Fibroblast of skin of right quadriceps (primary cell): ENCODE measurements at regions not wholly inside any gene's neighbourhood (a gene's known extent, or its start where the extent isn't known, plus 50 kb on each side); places are given as distances from the start of the nearest gene placed in this dataset.

Source experiments
- DNase-seq: peaks from one replicate; pipeline ENCODE4 v3.0.0-alpha.2; 2013

DNA sequence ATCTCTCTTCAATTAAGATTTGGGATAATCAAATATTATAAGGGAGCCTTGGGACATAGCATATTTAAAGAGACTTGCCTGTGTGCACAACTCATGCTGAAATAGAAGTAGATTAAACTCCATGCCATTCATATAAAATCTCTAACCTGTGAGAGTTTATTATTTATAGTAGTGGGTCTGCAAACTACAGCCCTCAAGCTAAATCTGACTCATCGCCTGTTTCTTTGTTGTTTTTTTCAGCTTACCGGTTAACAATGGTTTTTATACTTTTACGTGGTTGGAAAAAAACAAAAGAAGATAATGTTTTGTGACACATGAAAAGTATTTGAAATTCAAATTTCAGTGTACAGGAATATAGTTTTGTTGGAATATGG is 61.9 kb upstream of the GHR start:
- no peak for DNase-seq

DNA sequence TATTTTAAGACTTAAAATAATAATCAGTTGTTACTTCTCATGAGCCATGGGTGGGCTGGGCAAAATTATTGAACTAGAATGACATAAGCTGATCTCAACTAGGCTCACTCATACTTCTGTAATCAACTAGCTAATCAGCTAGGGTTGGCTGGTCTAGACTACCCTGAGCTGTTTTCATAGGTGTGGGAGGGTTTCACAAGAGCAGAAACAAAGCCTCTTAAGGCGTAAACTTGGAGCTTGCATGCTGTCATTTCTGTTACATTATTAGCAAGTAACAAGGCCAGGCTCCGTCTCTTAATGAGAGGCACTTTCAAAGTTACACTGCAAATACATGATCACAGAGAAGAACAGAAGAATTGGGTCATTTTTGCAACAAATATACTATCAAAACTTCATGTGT is 57.2 kb upstream of the GHR start:
- DNase-seq = no peak
